Type B pancreatic cell (in vitro differentiated cells): ENCODE measurements at regions not wholly inside any gene's neighbourhood (a gene's known extent, or its start where the extent isn't known, plus 50 kb on each side); places are given as distances from the start of the nearest gene placed in this dataset.

Experiments
- DNase-seq: peaks from one replicate; pipeline ENCODE4 v3.0.0; 2021; ENCODE audit warnings: mixed read lengths; ENCODE audit not compliant: unreplicated experiment; ENCODE audit errors: extremely low spot score
- H3K27ac Mint-ChIP-seq: 2 replicates; pipeline ENCODE4 v1.8.0; 2021; ENCODE audit warnings: mild to moderate bottlenecking, mixed read lengths
- H3K27me3 Mint-ChIP-seq: 2 replicates; pipeline ENCODE4 v1.8.0; 2021; ENCODE audit warnings: mixed read lengths
- H3K36me3 Mint-ChIP-seq: 2 replicates; pipeline ENCODE4 v1.8.0; 2021; ENCODE audit warnings: mixed read lengths
- H3K4me1 Mint-ChIP-seq: one replicate; pipeline ENCODE4 v1.8.0; 2021; ENCODE audit warnings: mixed read lengths; ENCODE audit not compliant: unreplicated experiment
- H3K4me3 Mint-ChIP-seq: 2 replicates; pipeline ENCODE4 v1.8.0; 2021; ENCODE audit warnings: mild to moderate bottlenecking, mixed read lengths
- H3K9me3 Mint-ChIP-seq: 2 replicates; pipeline ENCODE4 v1.8.0; 2021; ENCODE audit warnings: mixed read lengths
- TF ChIP-seq, protein P1 (sequence below): fragments of 200-600 bp; sonication (generic); conservative IDR thresholded peaks from 2 replicates; pipeline ENCODE4 v1.5.0; 2021; ENCODE audit warnings: antibody characterized with exemption, mild to moderate bottlenecking

DNA sequence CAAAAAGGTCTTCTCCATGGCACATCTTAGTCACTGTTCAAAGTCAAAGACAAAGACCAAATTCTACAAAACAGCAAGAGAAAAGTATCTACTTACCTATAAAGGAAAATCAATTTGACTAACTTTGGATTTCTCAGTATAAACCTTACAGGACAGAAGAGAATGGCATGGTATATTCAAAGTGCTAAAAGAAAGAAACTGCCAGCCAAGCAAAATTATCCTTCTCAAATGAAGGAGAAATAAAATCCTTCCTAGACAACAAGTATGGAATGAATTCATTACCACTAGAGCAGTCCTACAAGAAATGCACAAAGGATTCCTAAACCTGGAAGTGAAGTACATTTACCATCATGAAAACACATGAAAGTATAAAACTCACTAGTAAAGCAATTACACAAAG is 235.5 kb downstream of the STK31 start:
- no peak overlapping the region for H3K4me3 Mint-ChIP-seq
- no peaks in the 10 kb centered on the region for H3K4me1 Mint-ChIP-seq
- H3K9me3 Mint-ChIP-seq, result peaks cover 6% of the 10 kb centered on the region
- no peaks in the 10 kb centered on the region for H3K36me3 Mint-ChIP-seq
- H3K27ac Mint-ChIP-seq, result no peak overlapping the region
- TF ChIP-seq, protein P1, sequence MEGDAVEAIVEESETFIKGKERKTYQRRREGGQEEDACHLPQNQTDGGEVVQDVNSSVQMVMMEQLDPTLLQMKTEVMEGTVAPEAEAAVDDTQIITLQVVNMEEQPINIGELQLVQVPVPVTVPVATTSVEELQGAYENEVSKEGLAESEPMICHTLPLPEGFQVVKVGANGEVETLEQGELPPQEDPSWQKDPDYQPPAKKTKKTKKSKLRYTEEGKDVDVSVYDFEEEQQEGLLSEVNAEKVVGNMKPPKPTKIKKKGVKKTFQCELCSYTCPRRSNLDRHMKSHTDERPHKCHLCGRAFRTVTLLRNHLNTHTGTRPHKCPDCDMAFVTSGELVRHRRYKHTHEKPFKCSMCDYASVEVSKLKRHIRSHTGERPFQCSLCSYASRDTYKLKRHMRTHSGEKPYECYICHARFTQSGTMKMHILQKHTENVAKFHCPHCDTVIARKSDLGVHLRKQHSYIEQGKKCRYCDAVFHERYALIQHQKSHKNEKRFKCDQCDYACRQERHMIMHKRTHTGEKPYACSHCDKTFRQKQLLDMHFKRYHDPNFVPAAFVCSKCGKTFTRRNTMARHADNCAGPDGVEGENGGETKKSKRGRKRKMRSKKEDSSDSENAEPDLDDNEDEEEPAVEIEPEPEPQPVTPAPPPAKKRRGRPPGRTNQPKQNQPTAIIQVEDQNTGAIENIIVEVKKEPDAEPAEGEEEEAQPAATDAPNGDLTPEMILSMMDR, result no peak
- no peak for DNase-seq
- H3K27me3 Mint-ChIP-seq, result no peaks in the 10 kb centered on the region

DNA sequence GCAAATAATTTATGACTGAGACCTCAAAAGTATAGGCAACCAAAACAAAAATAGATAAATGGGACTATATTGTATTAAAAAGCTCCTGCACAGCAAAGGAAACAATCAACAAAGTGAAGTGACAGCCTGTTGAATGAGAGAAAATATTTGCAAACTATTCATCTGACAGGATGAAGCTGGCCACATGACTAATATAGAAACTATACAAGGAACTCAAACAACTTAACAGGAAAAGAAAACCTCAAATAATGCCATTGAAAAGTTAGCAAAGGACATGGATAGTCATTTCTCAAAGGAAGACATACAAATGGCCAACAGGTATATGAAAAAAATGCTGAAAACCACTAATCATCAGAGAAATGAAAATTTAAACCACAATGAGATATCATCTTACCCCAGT is 245.1 kb downstream of the STK31 start:
- no peaks in the 10 kb centered on the region for H3K36me3 Mint-ChIP-seq
- no peak overlapping the region for H3K27ac Mint-ChIP-seq
- no peak for DNase-seq
- peaks cover 5% of the 10 kb centered on the region for H3K9me3 Mint-ChIP-seq
- H3K4me1 Mint-ChIP-seq, result peaks cover 12% of the 10 kb centered on the region
- H3K4me3 Mint-ChIP-seq, result no peak overlapping the region
- H3K27me3 Mint-ChIP-seq, result no peaks in the 10 kb centered on the region
- TF ChIP-seq, protein P1, result no peak

DNA sequence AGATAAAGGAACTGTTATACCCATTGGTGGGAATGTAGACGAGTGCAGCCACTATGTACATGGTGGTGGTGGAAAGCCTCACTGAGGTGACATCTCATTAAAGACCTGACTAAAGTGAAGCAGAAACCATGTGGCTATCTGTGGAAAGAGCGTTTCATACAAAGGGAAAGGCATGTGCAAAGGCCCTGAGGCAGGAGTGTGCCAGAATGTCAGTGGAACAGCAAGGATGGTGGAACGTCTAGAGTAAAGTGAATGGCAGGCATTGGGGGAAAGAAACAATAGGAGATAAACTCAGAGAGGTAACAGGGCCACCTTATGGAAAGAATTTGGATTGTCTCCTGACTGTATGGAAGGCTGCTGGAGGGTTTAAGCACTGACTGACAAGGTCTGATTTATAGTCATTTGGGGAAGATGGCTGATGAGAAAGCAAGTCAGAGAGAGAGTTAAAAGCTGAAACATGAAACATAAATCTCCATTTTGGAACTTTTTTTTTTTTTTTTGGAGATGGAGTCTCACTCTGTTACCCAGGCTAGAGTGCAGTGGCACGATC is 245.7 kb downstream of the STK31 start:
- H3K27ac Mint-ChIP-seq, result no peak overlapping the region
- peaks cover 12% of the 10 kb centered on the region for H3K4me1 Mint-ChIP-seq
- TF ChIP-seq, protein P1, result no peak

DNA sequence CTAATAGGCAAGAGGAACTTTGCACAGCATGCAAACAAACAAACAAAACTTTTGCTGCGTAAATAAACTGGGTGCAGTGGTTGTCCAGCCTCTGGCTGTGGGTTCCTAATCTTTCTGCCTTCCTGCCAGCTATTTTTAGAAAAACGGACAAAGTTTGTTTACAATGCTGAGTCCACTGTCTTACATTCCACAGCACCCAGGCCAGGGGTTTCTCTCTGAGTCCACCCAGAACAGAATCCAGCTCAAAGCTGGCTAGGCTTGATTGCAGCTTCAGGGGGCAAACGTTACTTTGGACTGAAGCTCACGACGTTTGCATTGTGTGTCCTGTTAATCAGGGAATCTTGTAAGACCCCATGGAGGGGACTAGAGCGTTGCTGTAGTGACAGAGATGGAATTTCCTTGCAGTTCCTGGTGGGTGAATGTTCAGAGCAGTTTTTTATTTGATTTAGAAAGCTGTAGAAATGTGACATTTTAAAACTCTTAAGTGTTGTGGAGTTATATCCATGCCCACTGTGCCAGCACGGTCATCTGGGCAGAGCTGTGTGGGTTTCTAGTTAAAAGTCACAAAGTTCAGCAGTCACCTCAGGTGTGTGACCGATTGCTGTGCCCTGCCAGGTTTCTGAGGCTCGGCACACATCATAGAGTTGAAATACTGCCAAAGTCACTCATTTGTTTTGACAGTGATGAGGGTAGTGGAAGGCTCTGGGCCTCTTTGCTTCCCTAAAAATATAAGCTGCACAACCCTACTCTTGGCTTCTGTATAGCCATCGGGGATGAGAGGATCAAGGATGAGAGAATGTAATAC is 247.0 kb downstream of the STK31 start:
- Mint-ChIP-seq H3K4me1 (peaks cover 12% of the 10 kb centered on the region), H3K27ac (peak overlapping the region; percentile 51), H3K27me3 (no peaks in the 10 kb centered on the region), H3K9me3 (peaks cover 5% of the 10 kb centered on the region), H3K36me3 (no peaks in the 10 kb centered on the region), H3K4me3 (no peak overlapping the region)
- no peak for DNase-seq
- TF ChIP-seq, protein P1, result no peak

More for the DNA sequence above, 245.7 kb downstream of the STK31 start:
- Mint-ChIP-seq H3K36me3 (no peaks in the 10 kb centered on the region), H3K9me3 (peaks cover 5% of the 10 kb centered on the region), H3K4me3 (no peak overlapping the region), H3K27me3 (no peaks in the 10 kb centered on the region)
- no peak for DNase-seq

DNA sequence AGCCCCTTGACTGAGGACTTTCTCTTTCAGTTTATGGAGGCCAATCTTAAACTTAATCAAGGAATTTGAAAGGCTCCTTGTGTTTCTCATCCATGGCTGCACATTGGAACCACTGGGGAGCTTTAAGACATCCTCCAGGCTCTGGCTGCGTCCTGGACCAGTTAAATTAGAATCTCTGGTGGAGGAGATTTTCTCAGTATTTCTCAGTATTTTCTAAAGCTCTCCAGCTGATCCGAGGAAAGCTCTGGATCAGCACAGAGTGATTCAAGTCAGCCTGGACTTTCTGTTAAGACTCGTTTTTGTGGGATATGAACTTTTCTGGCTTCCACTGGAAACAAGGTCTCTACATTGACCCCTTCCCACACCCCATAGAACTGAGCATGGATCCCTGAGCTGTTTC is 249.8 kb downstream of the STK31 start:
- H3K4me1 Mint-ChIP-seq, result peaks cover 14% of the 10 kb centered on the region
- H3K27ac Mint-ChIP-seq, result no peak overlapping the region
- H3K9me3 Mint-ChIP-seq, result peaks cover 5% of the 10 kb centered on the region
- TF ChIP-seq, protein P1, result no peak
- no peak for DNase-seq
- no peak overlapping the region for H3K4me3 Mint-ChIP-seq
- no peaks in the 10 kb centered on the region for H3K36me3 Mint-ChIP-seq
- H3K27me3 Mint-ChIP-seq, result peaks cover 3% of the 10 kb centered on the region
